GM21576 (cell line): ENCODE measurements at regions not wholly inside any gene's neighbourhood (a gene's known extent, or its start where the extent isn't known, plus 50 kb on each side); places are given as distances from the start of the nearest gene placed in this dataset.

ENCODE experiments used
- ATAC-seq: cut with Tn5 transposase; IDR thresholded peaks from one replicate; pipeline ENCODE4 v1.9.1; 2021; ENCODE audit warnings: mild to moderate bottlenecking, moderate library complexity; ENCODE audit not compliant: unreplicated experiment

DNA sequence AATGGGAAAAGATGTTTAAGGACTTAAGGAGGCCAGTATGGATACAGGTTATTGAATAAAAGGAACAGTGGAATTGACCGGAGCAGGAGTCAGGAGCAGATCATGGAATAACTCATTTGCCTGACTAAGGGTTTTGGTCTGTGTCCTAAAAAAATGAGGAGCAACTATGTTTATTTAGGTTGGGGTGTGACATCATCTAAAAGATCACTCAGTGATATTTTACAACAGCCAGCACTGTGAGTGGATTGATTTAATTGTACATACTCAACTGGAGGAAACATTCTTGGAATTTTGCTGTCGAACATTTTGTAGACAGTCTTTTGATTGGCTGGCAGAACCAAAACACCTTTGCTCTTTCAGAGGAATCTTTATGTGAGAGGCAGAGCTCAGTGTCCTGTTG is 348.6 kb upstream of the CDIN1 start:
- no peak for ATAC-seq

DNA sequence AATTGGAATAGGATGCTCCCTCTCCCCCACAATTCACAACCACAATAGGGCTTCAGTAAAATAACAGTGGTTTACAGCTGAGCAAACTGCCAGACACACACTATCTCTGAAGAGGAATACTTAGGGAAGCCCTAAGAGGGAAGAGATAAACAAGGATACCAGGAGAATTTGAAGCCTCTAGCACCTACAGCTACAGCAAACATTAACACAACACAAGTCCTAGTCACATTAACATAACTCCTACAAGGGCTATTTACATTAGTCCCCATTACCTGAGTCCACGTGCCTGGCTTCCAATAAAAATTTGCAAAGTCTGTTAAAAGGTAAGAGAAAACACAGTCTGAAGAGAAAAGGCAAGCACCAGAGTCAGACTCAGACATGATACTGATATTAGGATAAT is 346.9 kb upstream of the CDIN1 start:
- no peak for ATAC-seq

DNA sequence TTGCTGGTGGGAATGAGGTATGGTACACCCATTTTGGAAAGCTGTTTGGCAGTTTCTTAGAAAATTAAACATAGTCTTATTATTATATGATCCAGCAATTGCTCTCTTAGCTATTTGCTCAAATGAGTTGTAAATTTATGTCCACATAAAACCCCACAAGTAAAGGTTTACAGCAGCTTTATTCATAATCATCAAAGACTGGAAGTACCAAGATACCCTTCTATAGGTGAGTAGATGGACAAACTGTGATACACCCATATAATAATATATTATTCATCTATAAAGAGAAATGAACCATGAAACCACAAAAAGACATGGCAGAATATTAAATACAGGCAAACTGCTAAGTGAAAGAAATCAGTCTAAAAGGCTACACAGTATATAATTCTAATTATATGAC is 344.7 kb upstream of the CDIN1 start:
- ATAC-seq, result no peak

GRCh38 chr15:36235173-36235572 is 344.3 kb upstream of the CDIN1 start:
- no peak for ATAC-seq

GRCh38 chr15:36239509-36239908 is 339.9 kb upstream of the CDIN1 start:
- no peak for ATAC-seq

GRCh38 chr15:36251450-36251849 is 328.0 kb upstream of the CDIN1 start:
- no peak for ATAC-seq

DNA sequence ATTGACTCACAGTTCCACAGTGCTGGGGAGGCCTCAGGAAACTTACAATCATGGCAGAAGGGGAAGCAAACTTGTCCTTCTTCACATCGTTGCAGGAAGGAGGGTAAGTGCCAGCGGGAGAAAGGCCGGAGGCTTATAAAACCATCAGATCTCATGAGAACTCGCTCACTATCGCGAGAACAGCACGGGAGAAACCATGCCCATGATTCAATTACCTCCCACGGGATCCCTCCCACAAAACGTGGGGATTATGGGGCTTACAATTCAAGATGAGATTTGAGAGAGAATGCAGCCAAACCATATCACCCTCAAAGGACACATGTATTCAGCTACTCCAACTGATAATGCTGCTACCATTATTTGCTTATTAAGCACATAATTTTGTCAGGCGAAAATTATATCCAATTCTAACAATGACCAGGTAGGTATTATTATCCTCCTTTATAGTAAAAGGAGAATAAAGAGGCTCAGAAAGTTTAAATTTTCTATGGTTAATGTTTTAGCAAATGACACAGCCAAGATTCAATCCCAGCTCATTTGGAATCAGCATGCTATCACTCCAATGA is 327.2 kb upstream of the CDIN1 start:
- no peak for ATAC-seq

- ATAC-seq, result no peak
These were observed 325.0 kb upstream of the CDIN1 start for GRCh38 chr15:36254426-36254825.

DNA sequence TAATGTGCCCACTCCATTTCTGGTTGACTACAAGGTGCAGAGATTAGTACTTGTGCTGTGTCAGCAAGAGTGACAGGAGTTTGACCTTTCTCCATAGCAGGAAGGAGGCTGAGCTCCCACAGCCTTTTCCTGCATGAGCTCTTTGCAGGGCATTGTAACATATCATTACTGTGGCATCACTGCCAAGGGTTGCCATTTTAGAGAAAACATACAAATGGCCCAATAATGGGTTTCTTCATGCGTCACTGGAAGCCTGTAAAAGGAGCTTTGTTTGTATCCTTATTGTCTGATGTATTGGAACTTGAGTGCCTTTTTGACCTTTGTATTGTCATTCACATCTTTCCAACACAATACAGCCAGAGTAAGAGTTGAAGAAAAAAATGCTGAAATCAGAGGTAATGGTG is 323.0 kb upstream of the CDIN1 start:
- no peak for ATAC-seq

- no peak for ATAC-seq
These were observed 315.8 kb upstream of the CDIN1 start for GRCh38 chr15:36263666-36264065.

DNA sequence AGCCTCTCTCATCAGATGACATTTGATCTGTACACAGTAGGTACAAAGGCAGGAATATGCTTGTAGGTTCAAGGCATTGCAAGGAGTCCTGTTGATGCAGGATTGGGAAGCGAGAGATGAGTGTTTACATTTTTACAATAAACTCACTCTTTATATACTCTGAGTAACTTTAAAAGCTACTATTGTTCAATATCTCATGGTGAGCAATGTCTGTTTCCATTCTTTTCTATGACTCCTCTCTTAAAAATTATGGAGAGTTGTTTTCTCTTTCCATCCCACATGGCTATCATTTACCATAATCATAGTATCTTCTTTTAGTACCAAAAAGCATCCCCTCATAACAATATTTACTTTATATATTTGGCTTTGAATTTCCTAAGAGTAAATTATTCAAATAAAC is 314.0 kb upstream of the CDIN1 start:
- no peak for ATAC-seq

DNA sequence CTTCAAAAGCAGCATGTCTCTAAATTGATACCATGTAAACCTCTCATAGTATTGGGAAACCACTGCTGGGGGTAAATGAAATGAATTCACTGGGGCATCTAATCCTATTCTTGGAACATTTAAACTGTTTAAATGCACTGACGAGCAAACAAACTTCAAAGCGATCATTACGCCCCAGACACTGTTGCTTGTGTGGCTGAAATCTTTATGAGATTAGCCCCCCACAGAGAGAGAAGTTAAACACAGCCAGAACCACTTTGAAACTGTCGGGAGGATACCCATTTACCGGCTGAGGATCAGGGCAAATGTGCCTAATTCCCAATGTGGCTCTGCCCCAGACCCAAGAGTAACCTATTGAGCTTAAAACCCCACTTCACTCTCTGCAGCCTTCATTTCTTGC is 308.4 kb upstream of the CDIN1 start:
- ATAC-seq, result no peak

DNA sequence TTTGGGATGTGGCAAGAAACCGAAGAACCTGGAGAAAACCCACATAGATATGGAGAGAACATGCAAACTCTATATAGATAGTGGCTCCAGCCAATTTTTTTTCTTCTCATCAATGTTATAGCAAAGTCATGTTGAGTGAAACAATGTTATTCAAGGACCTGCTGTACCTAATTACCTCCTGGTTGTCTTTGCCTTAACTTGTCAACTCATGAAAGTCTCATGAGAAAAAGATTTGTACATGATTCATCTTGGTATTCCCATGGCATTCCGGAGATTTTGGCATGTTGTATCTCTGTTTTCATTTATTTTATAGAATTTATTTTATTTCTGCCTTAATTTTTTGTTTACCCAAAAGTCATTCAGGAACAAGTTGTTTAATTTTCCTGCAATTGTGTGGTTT is 303.8 kb upstream of the CDIN1 start:
- ATAC-seq, result no peak

GRCh38 chr15:36278219-36278618 is 301.2 kb upstream of the CDIN1 start:
- ATAC-seq, result no peak

DNA sequence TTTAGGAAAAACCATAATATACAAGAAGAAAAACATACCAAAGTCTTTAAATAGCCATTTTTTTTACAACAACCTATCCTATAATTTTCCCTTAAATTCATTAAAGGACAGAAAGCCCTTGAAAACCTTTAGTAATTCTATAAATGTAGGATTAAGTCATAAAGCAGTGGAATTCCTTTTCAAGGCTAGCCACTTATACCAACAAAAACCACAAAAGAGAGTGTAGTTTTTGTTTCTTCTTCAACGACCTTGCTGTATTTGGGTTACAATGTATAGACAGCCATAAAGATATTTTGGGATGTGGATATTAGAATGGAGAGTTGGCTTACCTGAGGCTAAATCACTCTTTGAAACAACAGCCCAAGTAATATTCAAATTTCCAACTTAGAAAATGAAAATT is 296.6 kb upstream of the CDIN1 start:
- no peak for ATAC-seq

DNA sequence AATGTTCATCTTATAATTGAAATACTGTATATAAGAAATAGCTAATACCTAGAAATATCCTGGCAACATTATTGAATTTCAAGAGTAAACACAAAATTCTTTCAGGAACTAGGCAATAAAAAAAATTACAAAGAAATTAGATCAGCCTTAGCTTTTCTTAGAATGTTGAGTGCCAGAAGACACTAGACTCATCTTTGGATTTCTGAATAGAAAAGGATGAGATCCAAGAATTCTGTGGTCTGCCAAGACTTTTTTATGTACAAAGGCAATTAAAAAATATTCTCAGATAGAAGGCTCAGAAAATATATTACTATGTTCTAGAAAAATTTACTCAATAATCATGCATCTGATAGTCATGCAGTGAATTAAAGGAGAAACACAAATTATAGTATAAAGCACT is 294.5 kb upstream of the CDIN1 start:
- ATAC-seq, result no peak

GRCh38 chr15:36291501-36291900 is 287.9 kb upstream of the CDIN1 start:
- ATAC-seq, result no peak

GRCh38 chr15:36294359-36294758 is 285.1 kb upstream of the CDIN1 start:
- no peak for ATAC-seq

DNA sequence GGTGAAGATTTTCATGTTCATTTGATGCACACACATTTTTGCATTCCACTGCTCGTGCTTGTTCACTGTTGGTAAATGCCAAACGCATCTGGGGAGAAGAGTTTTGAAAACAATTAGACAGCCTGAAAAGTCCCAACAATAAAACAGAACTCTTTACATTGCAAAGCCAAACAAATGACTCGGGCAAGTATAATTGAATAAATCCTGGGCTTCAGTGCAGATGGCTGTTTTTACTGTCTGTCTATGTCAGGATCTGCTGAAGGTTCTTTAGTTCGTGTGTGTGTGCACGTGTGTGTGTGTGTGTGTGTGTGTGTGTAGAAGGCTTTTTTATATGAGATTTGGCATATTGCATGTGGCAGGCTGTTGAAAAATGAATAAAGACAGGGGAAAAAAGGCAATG is 277.5 kb upstream of the CDIN1 start:
- no peak for ATAC-seq

- ATAC-seq, result no peak
These were observed 266.4 kb upstream of the CDIN1 start for GRCh38 chr15:36313021-36313420.

- no peak for ATAC-seq
These were observed 265.6 kb upstream of the CDIN1 start for GRCh38 chr15:36313736-36314280.

DNA sequence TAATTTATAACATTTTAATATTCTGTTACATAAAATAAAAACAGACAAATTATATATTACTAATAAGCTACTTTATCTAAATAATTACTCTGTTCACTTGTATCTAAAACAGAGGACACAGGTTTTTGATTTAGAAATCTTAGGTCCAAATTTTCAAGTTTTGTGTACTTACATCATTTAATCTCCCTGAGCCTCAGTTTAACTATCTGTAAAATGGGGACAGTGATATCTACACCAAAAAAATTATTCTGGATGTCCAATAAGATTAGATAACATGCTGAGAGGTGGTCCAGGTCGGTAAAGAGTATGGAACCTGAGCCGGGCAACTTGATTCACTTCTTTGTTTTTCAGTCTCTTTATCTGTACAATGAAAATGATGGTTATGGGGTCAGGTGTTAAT is 263.8 kb upstream of the CDIN1 start:
- ATAC-seq, result no peak

GRCh38 chr15:36323615-36324014 is 255.8 kb upstream of the CDIN1 start:
- no peak for ATAC-seq
